GM15510 (cell line): ENCODE measurements at regions not wholly inside any gene's neighbourhood (a gene's known extent, or its start where the extent isn't known, plus 50 kb on each side); places are given as distances from the start of the nearest gene placed in this dataset.

Experiments
- POLR2A ChIP-seq: IDR thresholded peaks from 3 replicates; pipeline ENCODE4 v1.6.1; 2011; ENCODE audit warnings: borderline replicate concordance; ENCODE audit not compliant: insufficient read length; ENCODE audit errors: extremely low read depth

- TF ChIP-seq POLR2A = no peak
These were observed 59.2 kb upstream of the ITGA4 start for GRCh38 chr2:181398000-181398399.

GRCh38 chr2:181399027-181399426, 58.2 kb upstream of the ITGA4 start:
- no peak for TF ChIP-seq POLR2A

GRCh38 chr2:181404472-181404871, 52.7 kb upstream of the ITGA4 start:
- TF ChIP-seq POLR2A = no peak

- TF ChIP-seq POLR2A = no peak
These were observed 50.0 kb upstream of the ITGA4 start for GRCh38 chr2:181407171-181407570.
